ENCODE measurements at regions not wholly inside any gene's neighbourhood (a gene's known extent, or its start where the extent isn't known, plus 50 kb on each side); places are given as distances from the start of the nearest gene placed in this dataset.

DNA sequence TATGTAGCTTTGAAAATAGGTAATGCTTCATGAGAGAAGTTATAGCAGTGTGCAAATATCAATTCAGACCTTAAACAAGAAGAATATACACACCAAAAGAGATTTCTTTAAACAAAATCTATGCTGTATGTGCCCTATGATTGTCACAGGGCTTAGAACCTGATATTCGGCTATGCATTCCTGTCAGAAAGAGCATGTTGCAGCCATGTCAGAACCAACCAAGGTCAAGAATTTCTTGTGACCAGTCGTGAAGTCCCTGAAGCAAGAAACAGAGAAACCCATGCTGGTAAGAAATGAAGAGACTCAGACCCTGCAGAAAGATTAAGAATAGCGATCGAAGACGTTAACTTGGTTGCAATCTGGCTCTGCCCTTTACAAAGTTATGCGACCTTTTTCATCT, 210.3 kb upstream of the SPIN4 start (continued):
- TF ChIP-seq, protein P1, sequence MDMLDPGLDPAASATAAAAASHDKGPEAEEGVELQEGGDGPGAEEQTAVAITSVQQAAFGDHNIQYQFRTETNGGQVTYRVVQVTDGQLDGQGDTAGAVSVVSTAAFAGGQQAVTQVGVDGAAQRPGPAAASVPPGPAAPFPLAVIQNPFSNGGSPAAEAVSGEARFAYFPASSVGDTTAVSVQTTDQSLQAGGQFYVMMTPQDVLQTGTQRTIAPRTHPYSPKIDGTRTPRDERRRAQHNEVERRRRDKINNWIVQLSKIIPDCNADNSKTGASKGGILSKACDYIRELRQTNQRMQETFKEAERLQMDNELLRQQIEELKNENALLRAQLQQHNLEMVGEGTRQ (IDR thresholded peaks at IDR 0.05; ENCODE audit: low read length), result no peak
- TF ChIP-seq FOSL1 (IDR thresholded peaks at IDR 0.05; ENCODE audit: insufficient read depth, low read depth, low read length) (no peak), ZNF274 (IDR thresholded peaks at IDR 0.05; ENCODE audit: borderline replicate concordance, extremely low read depth, low read length) (no peak), KDM1A (IDR thresholded peaks at IDR 0.05; ENCODE audit: borderline replicate concordance, low read length) (no peak), ASH2L (IDR thresholded peaks at IDR 0.05; ENCODE audit: low read length) (no peak), NANOG (IDR thresholded peaks at IDR 0.05; ENCODE audit: insufficient read depth, low read depth, low read length, poor library complexity, severe bottlenecking) (no peak), SP2 (IDR thresholded peaks at IDR 0.05; ENCODE audit: low read length) (no peak)
- TF ChIP-seq, protein P2, sequence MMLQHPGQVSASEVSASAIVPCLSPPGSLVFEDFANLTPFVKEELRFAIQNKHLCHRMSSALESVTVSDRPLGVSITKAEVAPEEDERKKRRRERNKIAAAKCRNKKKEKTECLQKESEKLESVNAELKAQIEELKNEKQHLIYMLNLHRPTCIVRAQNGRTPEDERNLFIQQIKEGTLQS (IDR thresholded peaks at IDR 0.05; ENCODE audit: insufficient read depth, low read depth, low read length), result no peak
